ENCODE measurements at regions not wholly inside any gene's neighbourhood (a gene's known extent, or its start where the extent isn't known, plus 50 kb on each side); places are given as distances from the start of the nearest gene placed in this dataset.
"Not testable (repeated sequence)": the region's sequence is repeated elsewhere in the genome, so short reads cannot be mapped to it uniquely, and the experiment has no call there.

- DNase-seq (ENCODE audit: low spot score); in situ Hi-C loops (cut with MboI; ENCODE audit: low sequenced_read_pairs, unreplicated experiment): not testable (repeated sequence)
These were observed 586.3 kb upstream of the DEFB115 start for GRCh38 chr20:30671120-30671519.

- in situ Hi-C loops (cut with MboI; ENCODE audit: low sequenced_read_pairs, unreplicated experiment); DNase-seq (ENCODE audit: low spot score): not testable (repeated sequence)
These were observed 581.4 kb upstream of the DEFB115 start for GRCh38 chr20:30675988-30676564.

- DNase-seq (ENCODE audit: low spot score); in situ Hi-C loops (cut with MboI; ENCODE audit: low sequenced_read_pairs, unreplicated experiment): not testable (repeated sequence)
These were observed 575.2 kb upstream of the DEFB115 start for GRCh38 chr20:30682236-30682635.

- DNase-seq (ENCODE audit: low spot score); in situ Hi-C loops (cut with MboI; ENCODE audit: low sequenced_read_pairs, unreplicated experiment): not testable (repeated sequence)
These were observed 544.6 kb upstream of the DEFB115 start for GRCh38 chr20:30712861-30713260.

DNA sequence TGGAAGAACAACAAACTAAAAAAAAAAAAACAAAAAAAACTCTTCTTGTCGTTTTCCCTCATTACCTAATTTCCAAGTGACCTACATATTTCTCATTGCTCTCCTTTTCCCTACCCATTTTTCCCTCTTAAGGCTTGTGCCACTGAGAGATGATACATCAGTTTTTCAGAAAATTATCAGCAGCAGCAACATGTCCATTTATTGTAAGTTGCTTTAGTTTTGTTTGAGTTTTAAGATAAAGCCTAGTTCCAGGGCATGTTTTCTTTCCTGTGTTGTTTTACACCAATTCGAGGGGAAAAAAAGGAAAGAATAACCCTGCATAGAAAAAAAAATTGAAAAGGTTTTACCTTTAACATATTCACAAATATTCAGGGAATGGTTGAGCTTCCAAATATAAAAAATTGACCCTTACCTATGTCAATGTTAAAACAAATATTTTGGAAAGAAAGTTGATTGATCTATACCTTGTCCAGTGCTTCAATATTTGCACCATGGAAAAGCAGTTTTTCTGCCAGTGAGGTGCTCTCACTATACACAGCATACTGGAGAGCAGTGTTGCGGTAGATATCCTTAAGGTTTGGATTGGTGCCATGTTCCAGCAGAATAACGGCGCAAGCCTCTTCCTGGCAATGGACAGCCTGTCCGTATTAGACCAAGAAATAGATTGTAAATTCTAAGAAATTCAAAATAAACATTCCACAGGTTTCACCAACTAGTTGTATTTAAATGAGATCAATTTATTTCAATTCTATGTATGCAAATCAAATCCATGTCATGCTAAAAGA, 537.9 kb upstream of the DEFB115 start:
- in situ Hi-C loops (cut with MboI; ENCODE audit: low sequenced_read_pairs, unreplicated experiment); DNase-seq (ENCODE audit: low spot score): not testable (repeated sequence)

- in situ Hi-C loops (cut with MboI; ENCODE audit: low sequenced_read_pairs, unreplicated experiment); DNase-seq (ENCODE audit: low spot score): not testable (repeated sequence)
These were observed 534.0 kb upstream of the DEFB115 start for GRCh38 chr20:30723511-30723910.

- DNase-seq (ENCODE audit: low spot score); in situ Hi-C loops (cut with MboI; ENCODE audit: low sequenced_read_pairs, unreplicated experiment): not testable (repeated sequence)
These were observed 533.4 kb upstream of the DEFB115 start for GRCh38 chr20:30723934-30724687.

DNA sequence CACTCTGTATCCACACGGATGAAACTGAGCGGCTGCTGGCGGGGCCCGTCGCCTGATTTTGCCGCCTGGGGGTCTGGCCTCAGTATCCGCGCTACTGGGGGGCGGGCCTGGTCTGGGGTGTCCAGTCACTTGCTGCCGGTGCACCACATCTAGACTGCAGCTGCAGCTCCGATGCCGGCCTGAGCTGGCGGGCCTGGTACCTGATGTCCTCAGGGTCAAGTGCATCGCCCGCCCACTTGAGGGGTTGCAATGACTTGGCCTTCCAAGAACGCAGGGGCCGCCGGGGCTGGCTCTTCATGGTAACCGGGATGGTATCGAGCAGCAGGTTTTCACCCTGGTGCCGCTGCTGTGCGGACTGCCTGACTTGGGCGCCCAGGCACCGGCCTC, 532.8 kb upstream of the DEFB115 start:
- in situ Hi-C loops (cut with MboI; ENCODE audit: low sequenced_read_pairs, unreplicated experiment); DNase-seq (ENCODE audit: low spot score): not testable (repeated sequence)

GRCh38 chr20:30725188-30725587, 532.3 kb upstream of the DEFB115 start:
- DNase-seq (ENCODE audit: low spot score); in situ Hi-C loops (cut with MboI; ENCODE audit: low sequenced_read_pairs, unreplicated experiment): not testable (repeated sequence)

DNA sequence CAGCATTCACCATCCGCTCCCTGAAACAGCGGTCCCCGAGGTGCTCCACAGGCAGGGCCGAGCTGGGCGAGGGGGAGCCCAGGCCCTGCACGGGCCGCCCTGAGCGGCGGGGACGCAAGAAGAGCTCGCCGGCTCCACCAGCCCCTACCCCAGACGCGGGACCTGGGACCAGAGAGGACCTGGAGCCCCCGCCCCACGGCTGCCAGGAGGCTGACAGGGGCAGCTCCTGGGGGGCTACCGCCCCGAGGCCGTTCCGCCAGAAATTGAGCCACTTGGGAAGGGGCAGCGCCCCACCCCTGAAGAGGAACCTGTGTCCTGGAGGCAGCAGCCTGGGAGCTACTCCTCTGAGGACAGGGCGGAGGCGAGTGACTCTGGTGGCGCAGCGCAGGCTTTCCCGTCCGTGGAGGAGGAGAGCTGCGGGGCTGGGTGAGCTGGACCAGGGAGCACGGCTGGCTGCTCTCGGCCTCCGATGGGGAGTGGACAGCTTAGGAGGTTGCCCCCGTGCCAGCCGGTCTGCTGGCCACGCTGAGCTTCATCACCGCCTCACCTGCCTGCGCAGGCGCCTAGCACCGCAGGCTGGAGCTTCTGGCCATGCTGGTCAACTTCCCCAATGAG, 529.1 kb upstream of the DEFB115 start:
- in situ Hi-C loops (cut with MboI; ENCODE audit: low sequenced_read_pairs, unreplicated experiment); DNase-seq (ENCODE audit: low spot score): not testable (repeated sequence)
